Mesothelial cell of epicardium (in vitro differentiated cells): ENCODE measurements at regions not wholly inside any gene's neighbourhood (a gene's known extent, or its start where the extent isn't known, plus 50 kb on each side); places are given as distances from the start of the nearest gene placed in this dataset.
"Not testable (repeated sequence)": the region's sequence is repeated elsewhere in the genome, so short reads cannot be mapped to it uniquely, and the experiment has no call there.

ENCODE experiments used
- DNase-seq, 2 experiments: peaks; one replicate each; pipeline ENCODE4 v3.0.0; 2021; ENCODE audit warnings: low spot score in 2 of 2; ENCODE audit not compliant: unreplicated experiment in 2 of 2
- H3K27ac Mint-ChIP-seq: 2 replicates; pipeline ENCODE4 v1.8.0; 2021; ENCODE audit warnings: mixed read lengths
- H3K27me3 Mint-ChIP-seq: 2 replicates; pipeline ENCODE4 v1.8.0; 2021; ENCODE audit warnings: low read depth, mixed read lengths
- H3K36me3 Mint-ChIP-seq: 2 replicates; pipeline ENCODE4 v1.8.0; 2021; ENCODE audit warnings: mixed read lengths
- H3K4me1 Mint-ChIP-seq: 2 replicates; pipeline ENCODE4 v1.8.0; 2021; ENCODE audit warnings: mixed read lengths
- H3K4me3 Mint-ChIP-seq: 2 replicates; pipeline ENCODE4 v1.8.0; 2021; ENCODE audit warnings: mild to moderate bottlenecking, moderate library complexity, mixed read lengths
- H3K9me3 Mint-ChIP-seq: 2 replicates; pipeline ENCODE4 v1.8.0; 2021; ENCODE audit warnings: mixed read lengths
- CTCF ChIP-seq: fragments of 200-600 bp; sonication (generic); IDR thresholded peaks from one replicate; pipeline ENCODE4 v1.5.0; 2021; ENCODE audit warnings: antibody characterized with exemption; ENCODE audit not compliant: unreplicated experiment

GRCh38 chr13:40363653-40364052 is 302.8 kb downstream of the FOXO1 start:
- Mint-ChIP-seq H3K4me3 (no peak overlapping the region), H3K27me3 (no peaks in the 10 kb centered on the region), H3K27ac (no peak overlapping the region), H3K4me1 (no peaks in the 10 kb centered on the region), H3K36me3 (no peaks in the 10 kb centered on the region), H3K9me3 (no peaks in the 10 kb centered on the region)
- DNase-seq, result no peak
- no peak for TF ChIP-seq CTCF

GRCh38 chr13:40366119-40366518 is 300.3 kb downstream of the FOXO1 start:
- H3K9me3 Mint-ChIP-seq, result no peaks in the 10 kb centered on the region

GRCh38 chr13:40368127-40368891 is 298.1 kb downstream of the FOXO1 start:
- Mint-ChIP-seq H3K4me1 (peaks cover 16% of the 10 kb centered on the region), H3K4me3 (no peak overlapping the region), H3K27ac (no peak overlapping the region), H3K27me3 (no peaks in the 10 kb centered on the region), H3K36me3 (no peaks in the 10 kb centered on the region), H3K9me3 (no peaks in the 10 kb centered on the region)
- no peak for DNase-seq
- TF ChIP-seq CTCF, result no peak

More at GRCh38 chr13:40366119-40366518, 300.3 kb downstream of the FOXO1 start:
- Mint-ChIP-seq H3K4me3 (no peak overlapping the region), H3K36me3 (no peaks in the 10 kb centered on the region), H3K27me3 (no peaks in the 10 kb centered on the region), H3K27ac (no peak overlapping the region), H3K4me1 (peaks cover 12% of the 10 kb centered on the region)
- DNase-seq, result no peak
- no peak for TF ChIP-seq CTCF

GRCh38 chr13:40370661-40371060 is 295.8 kb downstream of the FOXO1 start:
- no peak for DNase-seq
- H3K27me3 Mint-ChIP-seq, result no peaks in the 10 kb centered on the region
- H3K9me3 Mint-ChIP-seq, result no peaks in the 10 kb centered on the region
- no peak overlapping the region for H3K4me3 Mint-ChIP-seq
- no peaks in the 10 kb centered on the region for H3K36me3 Mint-ChIP-seq
- TF ChIP-seq CTCF, result no peak
- H3K4me1 Mint-ChIP-seq, result peaks cover 22% of the 10 kb centered on the region
- H3K27ac Mint-ChIP-seq, result no peak overlapping the region

GRCh38 chr13:40371531-40372125 is 294.8 kb downstream of the FOXO1 start:
- Mint-ChIP-seq H3K27me3 (no peaks in the 10 kb centered on the region), H3K4me1 (peaks cover 28% of the 10 kb centered on the region), H3K36me3 (no peaks in the 10 kb centered on the region), H3K9me3 (no peaks in the 10 kb centered on the region), H3K4me3 (no peak overlapping the region), H3K27ac (no peak overlapping the region)
- DNase-seq, result no peak
- TF ChIP-seq CTCF, result no peak

GRCh38 chr13:40373608-40374007 is 292.8 kb downstream of the FOXO1 start:
- H3K4me1 Mint-ChIP-seq, result peaks cover 34% of the 10 kb centered on the region
- H3K27ac Mint-ChIP-seq, DNase-seq, H3K4me3 Mint-ChIP-seq, H3K36me3 Mint-ChIP-seq, H3K27me3 Mint-ChIP-seq, H3K9me3 Mint-ChIP-seq: not testable (repeated sequence)
